ENCODE measurements at regions not wholly inside any gene's neighbourhood (a gene's known extent, or its start where the extent isn't known, plus 50 kb on each side); places are given as distances from the start of the nearest gene placed in this dataset.

GRCh38 chr4:57410331-57411052 lies 300.3 kb upstream of the IGFBP7 start:
- Histone ChIP-seq H3K36me3 (ENCODE audit: control insufficient read depth, insufficient read depth, low read length) (no peaks in the 10 kb centered on the region), H3K4me3 (ENCODE audit: low read depth, low read length) (no peak overlapping the region), H3K27me3 (ENCODE audit: control insufficient read depth, insufficient read depth, low read length) (no peaks in the 10 kb centered on the region)
- DNase-seq (ENCODE audit: low read depth) (no peak), FAIRE-seq (no peak)
- TF ChIP-seq CTCF (IDR thresholded peaks at IDR 0.05; ENCODE audit: insufficient read depth, low read length, severe bottlenecking), result no peak

GRCh38 chr4:57405359-57405758 lies 295.2 kb upstream of the IGFBP7 start:
- no peak for FAIRE-seq

GRCh38 chr4:57404483-57404882 lies 294.3 kb upstream of the IGFBP7 start:
- Histone ChIP-seq H3K27me3 (ENCODE audit: control insufficient read depth, insufficient read depth, low read length) (no peaks in the 10 kb centered on the region), H3K4me3 (ENCODE audit: low read depth, low read length) (no peak overlapping the region), H3K36me3 (ENCODE audit: control insufficient read depth, insufficient read depth, low read length) (no peaks in the 10 kb centered on the region)
- TF ChIP-seq CTCF (IDR thresholded peaks at IDR 0.05; ENCODE audit: insufficient read depth, low read length, severe bottlenecking), result no peak
- DNase-seq (ENCODE audit: low read depth) (no peak), FAIRE-seq (peak; percentile 23)

More at GRCh38 chr4:57405359-57405758, 295.2 kb upstream of the IGFBP7 start:
- H3K27me3 ChIP-seq (ENCODE audit: control insufficient read depth, insufficient read depth, low read length), result no peaks in the 10 kb centered on the region
- no peaks in the 10 kb centered on the region for H3K36me3 ChIP-seq (ENCODE audit: control insufficient read depth, insufficient read depth, low read length)
- DNase-seq (ENCODE audit: low read depth), result peak; percentile 97
- no peak overlapping the region for H3K4me3 ChIP-seq (ENCODE audit: low read depth, low read length)
- no peak for TF ChIP-seq CTCF (IDR thresholded peaks at IDR 0.05; ENCODE audit: insufficient read depth, low read length, severe bottlenecking)

- TF ChIP-seq CTCF (IDR thresholded peaks at IDR 0.05; ENCODE audit: insufficient read depth, low read length, severe bottlenecking), result no peak
- no peaks in the 10 kb centered on the region for H3K36me3 ChIP-seq (ENCODE audit: control insufficient read depth, insufficient read depth, low read length)
- H3K4me3 ChIP-seq (ENCODE audit: low read depth, low read length), result no peak overlapping the region
- H3K27me3 ChIP-seq (ENCODE audit: control insufficient read depth, insufficient read depth, low read length), result no peaks in the 10 kb centered on the region
- DNase-seq (ENCODE audit: low read depth) (peak; percentile 51), FAIRE-seq (no peak)
These were observed 293.4 kb upstream of the IGFBP7 start for GRCh38 chr4:57403591-57403990.

- Histone ChIP-seq H3K36me3 (ENCODE audit: control insufficient read depth, insufficient read depth, low read length) (no peaks in the 10 kb centered on the region), H3K27me3 (ENCODE audit: control insufficient read depth, insufficient read depth, low read length) (no peaks in the 10 kb centered on the region), H3K4me3 (ENCODE audit: low read depth, low read length) (no peak overlapping the region)
- no peak for TF ChIP-seq CTCF (IDR thresholded peaks at IDR 0.05; ENCODE audit: insufficient read depth, low read length, severe bottlenecking)
- peak; percentile 75 for DNase-seq (ENCODE audit: low read depth)
- FAIRE-seq, result no peak
These were observed 291.4 kb upstream of the IGFBP7 start for GRCh38 chr4:57401586-57401985.

GRCh38 chr4:57378766-57379165 lies 268.6 kb upstream of the IGFBP7 start:
- FAIRE-seq (no peak), DNase-seq (ENCODE audit: low read depth) (peak; percentile 8)
- Histone ChIP-seq H3K4me3 (ENCODE audit: low read depth, low read length) (no peak overlapping the region), H3K27me3 (ENCODE audit: control insufficient read depth, insufficient read depth, low read length) (no peaks in the 10 kb centered on the region), H3K36me3 (ENCODE audit: control insufficient read depth, insufficient read depth, low read length) (no peaks in the 10 kb centered on the region)
- no peak for TF ChIP-seq CTCF (IDR thresholded peaks at IDR 0.05; ENCODE audit: insufficient read depth, low read length, severe bottlenecking)
